ENCODE measurements at regions not wholly inside any gene's neighbourhood (a gene's known extent, or its start where the extent isn't known, plus 50 kb on each side); places are given as distances from the start of the nearest gene placed in this dataset.
"Not testable (repeated sequence)": the region's sequence is repeated elsewhere in the genome, so short reads cannot be mapped to it uniquely, and the experiment has no call there.

- no peaks in the 10 kb centered on the region for H3K36me3 ChIP-seq (ENCODE audit: control insufficient read depth in 5 of 5, insufficient read depth in 5 of 5, low read length in 5 of 5)
- no peak overlapping the region for H3K4me3 ChIP-seq (ENCODE audit: low read depth in 1 of 5, low read length in 5 of 5)
- no peaks in the 10 kb centered on the region for H3K4me1 ChIP-seq (ENCODE audit: control insufficient read depth in 5 of 5, insufficient read depth in 5 of 5, low read length in 5 of 5)
- H3K27me3 ChIP-seq (ENCODE audit: control insufficient read depth in 5 of 5, insufficient read depth in 4 of 5, low read length in 5 of 5), result no peaks in the 10 kb centered on the region
- no peak overlapping the region for H3K9ac ChIP-seq (ENCODE audit: low read length in 5 of 5)
- H3K27ac ChIP-seq (ENCODE audit: low read depth, low read length), result no peak overlapping the region
- H3K9me3 ChIP-seq (ENCODE audit: control insufficient read depth in 5 of 5, low read length in 5 of 5), result no peaks in the 10 kb centered on the region
Observed at GRCh38 chr5:5857396-5857795, 434.9 kb downstream of the ICE1 start.

- Histone ChIP-seq H3K4me1 (ENCODE audit: control insufficient read depth in 5 of 5, insufficient read depth in 5 of 5, low read length in 5 of 5) (no peaks in the 10 kb centered on the region), H3K36me3 (ENCODE audit: control insufficient read depth in 5 of 5, insufficient read depth in 5 of 5, low read length in 5 of 5) (no peaks in the 10 kb centered on the region), H3K9ac (ENCODE audit: low read length in 5 of 5) (no peak overlapping the region), H3K27me3 (ENCODE audit: control insufficient read depth in 5 of 5, insufficient read depth in 4 of 5, low read length in 5 of 5) (no peaks in the 10 kb centered on the region), H3K27ac (ENCODE audit: low read depth, low read length) (no peak overlapping the region), H3K4me3 (ENCODE audit: low read depth in 1 of 5, low read length in 5 of 5) (no peak overlapping the region), H3K9me3 (ENCODE audit: control insufficient read depth in 5 of 5, low read length in 5 of 5) (no peaks in the 10 kb centered on the region)
Observed at GRCh38 chr5:5854087-5854486, 431.6 kb downstream of the ICE1 start.

GRCh38 chr5:5838493-5838892 is 416.0 kb downstream of the ICE1 start:
- Histone ChIP-seq H3K9ac (ENCODE audit: low read length in 5 of 5) (no peak overlapping the region), H3K27ac (ENCODE audit: low read depth, low read length) (no peak overlapping the region), H3K36me3 (ENCODE audit: control insufficient read depth in 5 of 5, insufficient read depth in 5 of 5, low read length in 5 of 5) (no peaks in the 10 kb centered on the region), H3K4me3 (ENCODE audit: low read depth in 1 of 5, low read length in 5 of 5) (no peak overlapping the region), H3K9me3 (ENCODE audit: control insufficient read depth in 5 of 5, low read length in 5 of 5) (no peaks in the 10 kb centered on the region), H3K27me3 (ENCODE audit: control insufficient read depth in 5 of 5, insufficient read depth in 4 of 5, low read length in 5 of 5) (no peaks in the 10 kb centered on the region), H3K4me1 (ENCODE audit: control insufficient read depth in 5 of 5, insufficient read depth in 5 of 5, low read length in 5 of 5) (no peaks in the 10 kb centered on the region)

- H3K4me1 ChIP-seq (ENCODE audit: control insufficient read depth in 5 of 5, insufficient read depth in 5 of 5, low read length in 5 of 5); H3K27ac ChIP-seq (ENCODE audit: low read depth, low read length); H3K9me3 ChIP-seq (ENCODE audit: control insufficient read depth in 5 of 5, low read length in 5 of 5); H3K9ac ChIP-seq (ENCODE audit: low read length in 5 of 5); H3K27me3 ChIP-seq (ENCODE audit: control insufficient read depth in 5 of 5, insufficient read depth in 4 of 5, low read length in 5 of 5); H3K4me3 ChIP-seq (ENCODE audit: low read depth in 1 of 5, low read length in 5 of 5); H3K36me3 ChIP-seq (ENCODE audit: control insufficient read depth in 5 of 5, insufficient read depth in 5 of 5, low read length in 5 of 5): not testable (repeated sequence)
Observed at GRCh38 chr5:5831622-5832021, 409.1 kb downstream of the ICE1 start.

GRCh38 chr5:5828619-5829018 is 406.1 kb downstream of the ICE1 start:
- Histone ChIP-seq H3K9me3 (ENCODE audit: control insufficient read depth in 5 of 5, low read length in 5 of 5) (no peaks in the 10 kb centered on the region), H3K36me3 (ENCODE audit: control insufficient read depth in 5 of 5, insufficient read depth in 5 of 5, low read length in 5 of 5) (no peaks in the 10 kb centered on the region), H3K4me3 (ENCODE audit: low read depth in 1 of 5, low read length in 5 of 5) (no peak overlapping the region), H3K9ac (ENCODE audit: low read length in 5 of 5) (no peak overlapping the region), H3K27ac (ENCODE audit: low read depth, low read length) (no peak overlapping the region), H3K4me1 (ENCODE audit: control insufficient read depth in 5 of 5, insufficient read depth in 5 of 5, low read length in 5 of 5) (no peaks in the 10 kb centered on the region), H3K27me3 (ENCODE audit: control insufficient read depth in 5 of 5, insufficient read depth in 4 of 5, low read length in 5 of 5) (no peaks in the 10 kb centered on the region)

- Histone ChIP-seq H3K27ac (ENCODE audit: low read depth, low read length) (no peak overlapping the region), H3K36me3 (ENCODE audit: control insufficient read depth in 5 of 5, insufficient read depth in 5 of 5, low read length in 5 of 5) (no peaks in the 10 kb centered on the region), H3K4me1 (ENCODE audit: control insufficient read depth in 5 of 5, insufficient read depth in 5 of 5, low read length in 5 of 5) (no peaks in the 10 kb centered on the region), H3K27me3 (ENCODE audit: control insufficient read depth in 5 of 5, insufficient read depth in 4 of 5, low read length in 5 of 5) (no peaks in the 10 kb centered on the region), H3K9me3 (ENCODE audit: control insufficient read depth in 5 of 5, low read length in 5 of 5) (no peaks in the 10 kb centered on the region), H3K4me3 (ENCODE audit: low read depth in 1 of 5, low read length in 5 of 5) (no peak overlapping the region), H3K9ac (ENCODE audit: low read length in 5 of 5) (no peak overlapping the region)
Observed at GRCh38 chr5:5826911-5827310, 404.4 kb downstream of the ICE1 start.

- Histone ChIP-seq H3K27ac (ENCODE audit: low read depth, low read length) (no peak overlapping the region), H3K9ac (ENCODE audit: low read length in 5 of 5) (no peak overlapping the region), H3K36me3 (ENCODE audit: control insufficient read depth in 5 of 5, insufficient read depth in 5 of 5, low read length in 5 of 5) (no peaks in the 10 kb centered on the region), H3K4me1 (ENCODE audit: control insufficient read depth in 5 of 5, insufficient read depth in 5 of 5, low read length in 5 of 5) (no peaks in the 10 kb centered on the region), H3K27me3 (ENCODE audit: control insufficient read depth in 5 of 5, insufficient read depth in 4 of 5, low read length in 5 of 5) (no peaks in the 10 kb centered on the region), H3K4me3 (ENCODE audit: low read depth in 1 of 5, low read length in 5 of 5) (no peak overlapping the region), H3K9me3 (ENCODE audit: control insufficient read depth in 5 of 5, low read length in 5 of 5) (peaks cover 0 to 4% (median 2%) of the 10 kb centered on the region in 5 donors)
Observed at GRCh38 chr5:5822729-5823257, 400.3 kb downstream of the ICE1 start.

- Histone ChIP-seq H3K4me3 (ENCODE audit: low read depth in 1 of 5, low read length in 5 of 5) (no peak overlapping the region), H3K9me3 (ENCODE audit: control insufficient read depth in 5 of 5, low read length in 5 of 5) (peaks cover 0 to 4% (median 2%) of the 10 kb centered on the region in 5 donors), H3K27me3 (ENCODE audit: control insufficient read depth in 5 of 5, insufficient read depth in 4 of 5, low read length in 5 of 5) (no peaks in the 10 kb centered on the region), H3K9ac (ENCODE audit: low read length in 5 of 5) (no peak overlapping the region), H3K4me1 (ENCODE audit: control insufficient read depth in 5 of 5, insufficient read depth in 5 of 5, low read length in 5 of 5) (no peaks in the 10 kb centered on the region), H3K27ac (ENCODE audit: low read depth, low read length) (no peak overlapping the region), H3K36me3 (ENCODE audit: control insufficient read depth in 5 of 5, insufficient read depth in 5 of 5, low read length in 5 of 5) (no peaks in the 10 kb centered on the region)
Observed at GRCh38 chr5:5816960-5817359, 394.5 kb downstream of the ICE1 start.

- Histone ChIP-seq H3K9me3 (ENCODE audit: control insufficient read depth in 5 of 5, low read length in 5 of 5) (no peaks in the 10 kb centered on the region), H3K9ac (ENCODE audit: low read length in 5 of 5) (no peak overlapping the region), H3K36me3 (ENCODE audit: control insufficient read depth in 5 of 5, insufficient read depth in 5 of 5, low read length in 5 of 5) (no peaks in the 10 kb centered on the region), H3K27me3 (ENCODE audit: control insufficient read depth in 5 of 5, insufficient read depth in 4 of 5, low read length in 5 of 5) (no peaks in the 10 kb centered on the region), H3K4me3 (ENCODE audit: low read depth in 1 of 5, low read length in 5 of 5) (no peak overlapping the region), H3K4me1 (ENCODE audit: control insufficient read depth in 5 of 5, insufficient read depth in 5 of 5, low read length in 5 of 5) (no peaks in the 10 kb centered on the region), H3K27ac (ENCODE audit: low read depth, low read length) (no peak overlapping the region)
Observed at GRCh38 chr5:5813441-5813840, 391.0 kb downstream of the ICE1 start.

- Histone ChIP-seq H3K4me3 (ENCODE audit: low read depth in 1 of 5, low read length in 5 of 5) (no peak overlapping the region), H3K9ac (ENCODE audit: low read length in 5 of 5) (no peak overlapping the region), H3K27me3 (ENCODE audit: control insufficient read depth in 5 of 5, insufficient read depth in 4 of 5, low read length in 5 of 5) (no peaks in the 10 kb centered on the region), H3K36me3 (ENCODE audit: control insufficient read depth in 5 of 5, insufficient read depth in 5 of 5, low read length in 5 of 5) (no peaks in the 10 kb centered on the region), H3K27ac (ENCODE audit: low read depth, low read length) (no peak overlapping the region), H3K9me3 (ENCODE audit: control insufficient read depth in 5 of 5, low read length in 5 of 5) (no peaks in the 10 kb centered on the region), H3K4me1 (ENCODE audit: control insufficient read depth in 5 of 5, insufficient read depth in 5 of 5, low read length in 5 of 5) (no peaks in the 10 kb centered on the region)
Observed at GRCh38 chr5:5810461-5810860, 388.0 kb downstream of the ICE1 start.

GRCh38 chr5:5805916-5806315 is 383.4 kb downstream of the ICE1 start:
- no peak overlapping the region for H3K27ac ChIP-seq (ENCODE audit: low read depth, low read length)
- no peaks in the 10 kb centered on the region for H3K36me3 ChIP-seq (ENCODE audit: control insufficient read depth in 5 of 5, insufficient read depth in 5 of 5, low read length in 5 of 5)
- H3K27me3 ChIP-seq (ENCODE audit: control insufficient read depth in 5 of 5, insufficient read depth in 4 of 5, low read length in 5 of 5), result no peaks in the 10 kb centered on the region
- H3K9me3 ChIP-seq (ENCODE audit: control insufficient read depth in 5 of 5, low read length in 5 of 5), result peaks cover 0 to 2% (median 0%) of the 10 kb centered on the region in 5 donors
- H3K9ac ChIP-seq (ENCODE audit: low read length in 5 of 5), result no peak overlapping the region
- no peaks in the 10 kb centered on the region for H3K4me1 ChIP-seq (ENCODE audit: control insufficient read depth in 5 of 5, insufficient read depth in 5 of 5, low read length in 5 of 5)
- H3K4me3 ChIP-seq (ENCODE audit: low read depth in 1 of 5, low read length in 5 of 5), result no peak overlapping the region

Data from subcutaneous abdominal adipose tissue (tissue), 5 donors.